Medulla oblongata (tissue), 1 donor: ENCODE measurements at regions not wholly inside any gene's neighbourhood (a gene's known extent, or its start where the extent isn't known, plus 50 kb on each side); places are given as distances from the start of the nearest gene placed in this dataset.

ENCODE experiments used
- DNase-seq: peaks from one replicate; pipeline ENCODE4 v3.0.0-alpha.2; 2015; ENCODE audit errors: extremely low spot score

DNA sequence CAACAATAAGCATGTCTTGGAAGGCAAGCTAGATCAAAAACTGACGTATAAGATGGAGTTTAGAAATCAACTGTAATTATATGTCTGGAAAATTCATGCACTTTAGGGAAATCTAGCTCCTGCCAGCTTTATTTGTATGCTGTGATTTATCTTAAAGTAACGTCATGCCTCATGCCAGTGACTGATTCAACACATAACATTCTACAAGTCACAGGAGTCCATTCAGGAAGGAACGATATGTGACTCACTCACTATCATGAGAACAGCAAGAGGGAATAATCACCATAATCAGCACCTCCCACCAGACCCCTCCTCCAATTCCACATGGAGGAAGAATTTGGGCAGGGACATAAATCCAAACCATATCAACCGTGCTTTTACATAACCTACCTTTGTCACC, 682.4 kb upstream of the ADAMTS5 start:
- no peak for DNase-seq

DNA sequence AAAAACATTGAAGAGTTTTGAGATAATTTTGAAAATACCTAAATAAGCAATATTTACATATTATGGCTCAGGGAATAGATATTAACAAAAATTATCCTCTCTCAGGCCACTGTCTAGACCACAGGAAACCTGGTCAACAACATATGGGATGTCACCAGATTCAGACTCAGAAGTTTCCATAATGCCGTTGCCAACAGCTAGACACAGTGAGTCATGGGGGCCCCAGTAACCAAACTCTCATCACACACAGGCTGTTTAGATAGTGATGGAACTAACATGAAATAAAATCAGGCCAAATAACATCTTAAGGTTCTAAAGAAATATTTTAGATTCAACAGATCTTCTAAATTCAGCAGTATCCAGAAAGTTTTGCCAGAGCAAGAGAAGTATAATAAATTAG, 681.7 kb upstream of the ADAMTS5 start:
- no peak for DNase-seq

DNA sequence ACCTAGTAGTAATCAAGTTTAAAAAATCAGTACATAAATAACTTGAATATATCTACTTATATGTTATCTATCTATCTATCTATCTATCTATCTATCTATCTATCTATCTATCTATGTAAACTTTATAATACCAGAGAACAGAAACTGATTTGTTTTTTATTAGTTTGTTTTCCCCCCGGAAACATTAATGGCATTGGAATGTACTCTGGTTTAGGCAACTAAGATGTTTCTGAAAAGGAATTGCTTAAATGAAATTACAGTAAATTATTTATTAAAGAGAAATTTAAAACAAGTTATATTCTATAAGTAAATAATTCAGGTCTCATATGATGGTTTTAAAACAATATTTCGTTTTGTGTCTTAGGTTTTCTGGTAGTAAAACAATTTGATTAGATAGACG, 681.0 kb upstream of the ADAMTS5 start:
- no peak for DNase-seq

DNA sequence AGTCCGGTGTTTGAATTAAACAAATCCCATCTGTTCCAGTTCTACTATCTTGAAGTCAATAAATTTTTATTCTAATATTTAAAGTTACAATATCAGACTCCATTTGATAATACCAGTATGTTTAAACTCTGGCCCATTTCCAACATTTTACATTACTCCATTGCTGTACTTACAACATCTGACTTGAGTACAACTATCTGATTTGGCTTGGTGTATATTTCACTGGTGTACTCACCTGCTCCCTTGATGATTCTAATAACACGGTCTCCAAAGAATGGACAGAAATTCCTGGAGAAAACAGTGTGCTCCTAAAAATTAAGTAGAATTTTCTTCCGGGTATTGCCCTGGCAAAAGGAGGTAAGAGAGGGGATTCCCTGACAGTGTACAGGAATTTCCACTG, 680.5 kb upstream of the ADAMTS5 start:
- no peak for DNase-seq

DNA sequence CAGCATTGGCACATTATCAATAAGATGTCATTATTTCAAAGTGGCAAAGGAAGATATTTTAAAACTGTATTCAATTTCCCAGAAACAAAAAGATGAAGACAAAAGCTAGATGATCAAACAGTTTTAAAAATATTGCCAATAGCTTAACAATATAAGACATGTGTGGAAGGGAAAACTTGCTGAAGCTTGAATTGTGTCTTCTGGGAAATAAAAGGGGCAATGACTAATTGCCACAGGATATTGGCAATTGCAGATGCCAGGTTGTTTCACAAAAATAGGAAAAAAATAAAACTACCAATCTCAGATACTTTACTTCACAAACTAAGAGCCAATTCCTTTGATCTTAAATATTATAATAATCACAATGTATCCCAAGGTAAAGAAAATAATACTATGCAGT, 679.8 kb upstream of the ADAMTS5 start:
- no peak for DNase-seq

DNA sequence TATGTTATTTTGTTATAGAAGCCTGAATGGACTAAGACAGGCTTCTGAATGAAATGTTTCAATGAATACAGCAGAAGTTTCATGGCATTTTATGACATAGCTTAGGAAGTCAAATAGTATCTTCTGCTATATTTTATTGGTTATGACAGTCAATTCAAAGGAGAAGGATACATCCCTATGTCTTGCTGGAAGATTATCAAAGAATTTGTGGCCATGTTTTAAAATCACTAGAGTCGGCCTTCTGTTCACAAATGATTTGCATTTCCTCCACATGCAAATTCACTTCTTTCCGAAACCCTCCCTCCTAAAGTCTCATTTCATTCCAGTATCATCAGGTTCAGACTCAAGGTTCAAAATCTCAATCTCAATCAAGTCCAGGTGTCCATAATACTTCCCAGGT, 679.2 kb upstream of the ADAMTS5 start:
- DNase-seq = no peak

DNA sequence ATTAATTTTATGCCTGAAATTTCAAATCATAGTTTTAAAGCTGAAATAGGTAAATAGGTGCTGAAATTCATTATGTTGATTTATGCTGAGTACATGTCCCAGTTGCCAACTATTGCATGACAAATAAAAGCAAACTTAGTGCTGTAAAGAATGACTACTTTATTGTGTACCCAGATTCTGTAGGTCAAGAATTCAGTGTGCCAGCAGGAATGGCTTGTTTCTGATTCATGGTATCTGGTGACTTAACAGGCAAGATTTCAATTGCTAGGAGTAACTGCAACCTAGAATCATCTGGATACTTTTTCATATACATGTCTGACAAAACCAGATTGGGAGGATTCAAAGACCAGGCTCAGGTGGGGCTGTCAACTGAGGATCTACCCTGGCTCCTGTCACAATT, 678.4 kb upstream of the ADAMTS5 start:
- no peak for DNase-seq

DNA sequence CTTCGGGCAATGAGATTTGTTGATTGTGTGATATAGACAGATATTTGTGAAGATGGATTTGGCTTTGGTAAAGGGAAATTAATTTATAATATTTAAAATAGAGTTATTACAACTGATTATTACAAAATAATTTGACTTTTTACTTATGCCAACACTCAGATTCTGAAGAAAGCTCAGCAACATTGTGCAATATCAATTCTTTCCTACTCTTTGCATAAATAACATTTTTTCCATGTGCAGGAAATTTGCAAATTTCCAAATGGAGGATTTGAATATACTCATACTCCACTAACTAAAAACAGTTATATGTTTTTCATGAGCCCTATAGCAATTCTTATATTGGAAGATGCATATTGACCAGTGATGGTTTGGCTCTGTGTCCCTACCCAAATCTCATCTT, 676.4 kb upstream of the ADAMTS5 start:
- no peak for DNase-seq

DNA sequence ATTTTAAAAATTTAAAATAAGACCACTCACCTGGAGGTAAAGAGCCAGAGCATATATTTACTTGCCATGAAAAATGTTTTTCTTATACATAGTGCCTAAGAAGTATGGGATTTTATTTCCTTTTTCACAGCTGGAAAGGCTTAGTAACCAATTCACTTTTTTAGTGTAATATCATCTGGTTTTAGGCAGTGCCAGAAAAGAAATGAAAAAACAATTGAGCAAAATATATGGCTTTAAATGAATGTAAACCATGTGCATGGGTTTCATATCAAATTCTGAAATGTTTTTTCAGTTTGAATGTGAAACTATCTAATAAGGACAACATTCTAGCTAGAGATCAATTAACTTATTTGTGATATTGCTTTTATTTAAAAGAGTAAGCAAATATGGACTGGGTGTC, 672.4 kb upstream of the ADAMTS5 start:
- DNase-seq = no peak

DNA sequence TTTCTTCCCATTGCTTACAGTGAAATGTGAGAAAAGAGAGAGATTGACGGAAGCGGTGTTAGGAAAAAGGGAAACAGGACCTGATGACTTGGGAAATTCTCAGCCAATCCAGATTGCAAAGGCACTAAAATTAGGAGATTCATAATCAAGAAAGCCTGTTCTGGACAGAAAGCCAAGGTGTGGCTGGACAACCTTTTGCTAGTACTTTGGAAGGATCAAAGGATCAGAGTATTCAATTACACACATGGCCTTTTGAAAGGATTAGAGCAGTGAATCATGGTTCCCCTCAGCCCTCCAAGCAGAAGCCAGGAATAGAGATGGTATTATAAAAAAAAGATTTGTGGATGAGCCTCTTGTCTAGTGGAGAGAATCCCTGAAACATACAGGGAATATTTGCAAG, 669.8 kb upstream of the ADAMTS5 start:
- no peak for DNase-seq

DNA sequence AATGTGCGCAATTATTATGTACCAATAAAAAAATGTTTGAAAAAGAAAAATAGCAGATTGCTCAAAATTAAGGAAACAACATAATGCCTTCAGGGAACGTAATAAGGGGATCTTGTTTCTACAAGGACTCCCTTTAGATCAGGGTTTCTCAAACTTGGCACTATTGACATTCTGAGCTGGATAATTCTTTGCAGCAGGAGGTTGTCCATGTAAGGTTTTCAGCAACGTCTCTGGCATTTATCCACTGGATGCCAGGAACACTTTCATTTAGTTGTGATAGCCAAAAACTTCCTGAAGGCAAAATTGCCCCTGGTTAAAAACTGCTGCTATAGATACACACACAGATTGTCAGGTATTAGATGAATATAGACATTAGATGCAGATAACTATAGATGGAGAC, 666.7 kb upstream of the ADAMTS5 start:
- DNase-seq = no peak

DNA sequence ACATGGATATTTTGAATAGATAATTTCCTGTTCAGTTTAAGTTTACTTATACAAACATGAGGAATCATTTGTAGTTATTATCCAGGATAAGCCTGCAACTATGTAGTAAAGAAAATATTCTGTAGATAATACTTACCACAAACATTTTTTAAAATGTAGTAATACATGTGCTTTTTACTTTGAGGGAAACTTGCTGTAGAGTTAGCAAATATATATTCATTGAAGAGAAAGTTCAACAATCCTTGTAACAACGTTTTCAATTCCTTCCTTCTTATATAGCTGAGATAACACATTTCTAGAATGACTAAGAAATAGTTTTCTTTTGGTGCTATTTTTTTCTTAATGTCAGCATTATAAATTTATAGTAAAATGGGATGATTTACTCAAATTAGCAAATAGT, 664.6 kb upstream of the ADAMTS5 start:
- no peak for DNase-seq

DNA sequence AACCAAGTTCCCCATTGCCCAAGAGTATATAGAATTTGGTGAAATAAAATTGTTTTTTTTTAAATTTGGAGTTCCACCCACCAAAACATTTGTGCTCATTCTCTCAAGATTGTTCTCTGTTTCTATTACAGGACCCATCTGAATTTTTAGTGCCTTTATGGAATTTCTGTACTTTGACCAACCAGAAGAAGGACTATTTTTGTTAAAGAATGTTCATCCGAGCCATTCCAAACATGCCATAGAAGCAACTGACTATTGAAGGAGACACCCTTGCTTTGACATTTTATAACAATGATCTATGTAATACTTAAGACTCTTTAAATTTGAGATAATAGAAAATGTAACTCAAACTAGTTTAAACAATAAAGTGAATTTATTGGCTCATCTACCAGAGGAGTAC, 655.7 kb upstream of the ADAMTS5 start:
- no peak for DNase-seq

DNA sequence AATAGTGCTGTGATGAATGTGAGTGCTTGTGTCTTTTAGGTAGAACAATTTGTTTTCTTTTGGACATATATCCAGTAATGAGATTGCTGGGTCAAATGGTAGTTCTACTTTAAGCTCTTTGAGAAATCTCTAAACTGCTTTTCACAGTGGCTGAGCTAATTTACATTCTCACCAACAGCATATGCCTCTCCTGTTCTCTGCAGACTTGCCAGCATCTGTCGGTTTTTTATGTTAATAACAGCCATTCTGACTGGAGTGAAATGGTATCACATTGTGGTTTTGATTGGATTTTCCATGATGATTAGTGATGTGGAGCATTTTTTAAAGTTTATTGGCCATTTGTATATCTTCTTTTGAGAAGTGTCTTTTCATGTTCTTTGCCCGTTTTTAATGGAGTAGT, 647.3 kb upstream of the ADAMTS5 start:
- no peak for DNase-seq

DNA sequence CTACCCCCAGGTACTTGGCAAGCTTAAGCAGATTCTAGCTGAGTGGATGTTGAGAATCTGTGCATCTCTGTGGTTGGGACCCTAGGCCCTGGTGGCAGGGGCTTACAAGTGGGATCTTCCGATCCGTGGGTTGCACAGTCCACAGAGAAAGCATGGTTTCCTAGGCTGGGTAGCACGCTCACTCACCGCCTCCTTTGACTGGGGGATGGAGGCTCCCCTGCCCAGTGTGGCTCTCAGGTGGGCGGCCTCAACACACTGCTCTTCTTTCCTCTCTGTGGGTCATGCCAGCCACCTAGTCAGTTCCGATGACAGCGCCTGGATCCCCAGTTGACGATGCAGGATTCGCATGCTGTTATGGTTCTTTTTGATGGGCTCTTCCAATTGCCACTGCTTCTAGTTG, 639.5 kb upstream of the ADAMTS5 start:
- DNase-seq = no peak

DNA sequence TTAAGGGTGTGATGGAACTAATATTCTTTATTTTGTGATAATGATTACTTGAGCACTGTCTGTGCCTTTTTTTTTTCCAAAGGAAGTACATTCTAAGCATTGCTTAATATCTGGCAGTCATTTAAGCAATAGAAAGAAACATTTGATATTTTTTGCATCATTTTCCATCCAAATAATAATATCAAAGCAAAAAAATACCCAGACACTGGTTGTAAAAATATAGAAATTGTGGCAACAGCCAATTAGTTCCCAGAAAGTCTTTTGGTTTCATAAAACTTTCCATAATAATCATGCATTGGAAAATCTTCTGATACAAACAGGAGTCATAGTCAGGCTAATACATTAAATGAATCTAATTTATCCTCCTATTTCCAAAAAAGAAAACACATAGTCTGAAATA, 629.3 kb upstream of the ADAMTS5 start:
- no peak for DNase-seq

DNA sequence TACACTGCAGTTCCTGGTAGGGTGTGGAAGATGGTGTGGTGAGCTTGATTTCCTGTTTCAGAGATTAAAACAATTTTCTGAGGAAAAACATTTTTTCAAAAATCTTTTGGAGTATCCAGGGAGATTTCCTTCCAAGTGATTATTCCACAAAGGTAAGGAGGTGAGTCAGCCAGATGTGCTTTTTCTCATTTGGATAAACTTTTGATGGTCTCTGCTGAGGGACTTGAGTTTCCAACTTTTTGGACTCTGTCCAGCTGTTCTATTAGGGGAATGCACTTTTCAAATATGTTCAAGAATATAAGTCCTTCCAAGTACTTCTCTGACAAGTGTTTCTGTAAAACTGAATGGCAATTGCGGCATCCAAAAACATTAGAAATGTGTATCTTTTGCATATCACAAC, 628.8 kb upstream of the ADAMTS5 start:
- no peak for DNase-seq

DNA sequence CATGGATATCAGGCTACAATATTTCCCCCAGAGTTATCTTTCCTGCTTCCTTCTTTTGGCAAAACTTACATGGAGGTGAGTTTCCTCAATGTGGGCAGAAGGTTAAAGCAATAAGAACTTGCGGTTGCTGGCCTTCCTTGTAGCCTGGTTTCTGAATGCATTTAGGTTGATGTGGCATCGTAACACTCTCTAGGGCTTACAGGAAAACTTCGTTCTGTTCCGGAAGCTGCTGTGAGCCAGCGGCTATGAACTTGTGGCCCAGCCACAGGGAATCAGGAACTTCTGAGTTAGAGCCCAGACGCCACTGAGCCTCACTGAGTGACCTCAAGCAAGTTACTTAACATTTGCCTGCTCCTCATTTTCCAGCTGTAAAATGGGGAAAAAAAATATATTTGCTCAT, 623.4 kb upstream of the ADAMTS5 start:
- DNase-seq = no peak

DNA sequence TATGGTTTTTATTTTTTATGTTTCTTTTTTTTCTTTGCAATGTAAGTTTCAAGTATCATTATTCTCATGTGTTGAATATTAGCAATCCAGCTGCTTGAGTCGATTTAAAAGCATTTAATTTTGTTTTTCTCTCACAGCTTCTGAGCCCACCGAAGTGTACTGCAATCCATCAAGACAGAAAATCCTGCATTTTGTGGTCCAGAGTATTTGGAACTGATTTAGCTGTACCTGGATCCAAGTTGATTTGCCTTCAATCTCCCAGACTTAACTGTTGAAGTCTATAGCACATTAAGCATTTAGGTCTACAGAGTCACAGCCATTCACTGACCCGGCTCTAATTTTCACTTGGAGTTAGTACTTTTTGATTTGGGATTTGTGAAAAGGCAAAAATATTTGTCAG, 622.9 kb upstream of the ADAMTS5 start:
- DNase-seq = no peak

DNA sequence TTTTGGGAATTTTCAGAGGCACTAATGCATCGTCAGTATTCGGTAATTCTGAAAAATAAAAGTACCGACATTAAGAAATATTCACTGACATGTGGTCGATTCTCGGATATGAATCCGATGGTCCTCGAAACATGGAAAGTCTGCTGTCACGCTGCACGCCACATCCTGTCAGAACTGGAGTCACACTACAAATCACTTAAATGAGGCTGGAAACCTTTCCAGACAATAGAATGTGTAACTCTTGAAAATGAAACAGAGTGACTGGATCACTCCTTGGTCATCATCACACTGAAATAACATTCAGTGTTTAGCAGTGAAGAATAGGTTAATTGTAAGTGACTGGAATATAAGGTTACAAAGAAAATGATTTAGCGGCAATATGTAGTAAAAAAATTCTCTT, 620.1 kb upstream of the ADAMTS5 start:
- no peak for DNase-seq

DNA sequence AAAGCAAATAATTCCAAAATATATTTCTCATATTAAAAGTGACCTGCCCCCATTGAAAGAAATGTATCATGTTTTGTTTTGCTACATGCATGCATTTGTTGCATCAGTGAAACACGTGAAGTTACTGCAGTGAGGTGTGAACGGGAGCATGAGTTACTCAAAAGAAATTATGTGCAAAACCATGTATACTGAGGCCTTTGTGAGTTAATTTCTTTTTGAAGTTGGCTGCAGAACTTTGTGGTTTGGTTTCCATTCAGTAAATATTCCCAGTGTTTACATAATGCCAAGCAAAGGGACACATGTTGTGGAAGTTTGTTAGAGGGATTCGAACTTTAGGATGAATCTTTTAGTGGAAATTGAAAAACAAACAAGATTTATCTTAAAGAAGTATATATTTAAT, 619.4 kb upstream of the ADAMTS5 start:
- DNase-seq = no peak

DNA sequence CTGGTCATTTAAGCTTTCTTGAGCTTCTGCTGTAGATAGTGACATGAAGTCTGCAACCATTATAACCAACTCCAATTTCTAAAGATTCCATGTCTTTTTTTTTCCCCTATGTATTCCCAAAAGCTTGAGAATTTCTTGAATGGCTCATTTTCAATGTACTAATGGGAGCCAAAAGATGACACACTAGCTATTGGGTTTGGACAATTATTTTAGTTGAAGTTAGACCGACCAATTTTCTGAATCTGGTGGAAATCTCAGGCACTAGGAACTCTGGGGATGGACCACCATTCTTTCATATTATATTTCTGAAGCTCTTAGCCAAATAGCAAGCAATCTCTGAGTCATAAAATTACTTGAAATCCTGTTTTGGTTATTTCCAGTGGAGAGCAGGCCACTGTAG, 617.4 kb upstream of the ADAMTS5 start:
- DNase-seq = no peak

DNA sequence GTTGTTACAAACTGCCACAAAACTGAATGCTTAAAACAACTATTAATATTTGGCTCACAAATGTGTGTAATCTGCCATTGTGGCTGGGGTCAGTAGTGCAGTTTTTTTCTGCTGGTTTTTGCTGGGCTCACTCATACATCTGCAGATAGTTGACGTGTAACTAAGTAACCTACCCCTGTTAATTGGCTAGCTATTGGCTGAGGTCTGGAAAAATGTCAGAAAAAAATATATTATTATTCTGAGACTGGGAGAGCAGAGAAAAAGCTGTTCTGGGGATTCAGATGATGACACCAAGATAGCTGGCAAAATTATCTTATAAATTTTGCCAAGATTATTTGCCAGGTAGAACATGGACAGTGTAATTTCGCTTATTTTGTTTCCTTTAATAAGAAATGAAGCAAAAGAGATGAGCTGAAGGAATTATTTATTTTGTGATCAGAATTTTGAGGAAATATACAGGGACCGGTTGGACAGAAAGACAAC, 616.1 kb upstream of the ADAMTS5 start:
- no peak for DNase-seq

DNA sequence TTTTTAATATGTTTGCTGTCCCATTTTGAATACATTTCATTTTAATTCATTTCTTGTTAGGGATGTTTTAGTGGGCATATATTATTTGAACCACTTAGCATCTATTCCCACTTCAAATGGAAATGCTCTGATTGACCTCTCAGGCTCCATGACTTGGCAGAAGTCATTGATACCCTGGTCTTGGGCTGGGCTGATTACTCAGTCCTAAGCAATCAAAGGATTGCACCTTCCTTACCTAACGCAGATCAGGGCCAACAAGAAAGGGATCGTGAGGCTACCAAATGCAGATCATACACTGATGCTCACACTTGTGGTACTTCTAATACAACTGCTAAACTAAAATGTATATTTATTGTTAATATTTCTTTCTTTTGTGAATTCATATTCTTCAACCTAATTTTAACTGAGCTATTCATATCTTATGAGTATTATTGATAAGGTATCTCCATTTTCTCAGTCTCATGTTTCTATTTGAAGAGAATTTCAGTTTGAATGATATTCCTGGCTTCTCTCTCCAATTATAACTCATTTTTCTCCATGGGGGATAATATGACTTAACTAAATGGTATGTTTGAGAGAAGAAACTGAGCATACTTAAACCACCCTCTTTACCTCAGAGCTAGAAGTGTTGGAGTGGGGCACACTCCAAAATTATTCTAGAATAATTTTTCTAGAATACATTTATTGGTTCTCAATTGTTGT, 615.5 kb upstream of the ADAMTS5 start:
- DNase-seq = no peak
